ENCODE measurements at regions not wholly inside any gene's neighbourhood (a gene's known extent, or its start where the extent isn't known, plus 50 kb on each side); places are given as distances from the start of the nearest gene placed in this dataset.
"Not testable (repeated sequence)": the region's sequence is repeated elsewhere in the genome, so short reads cannot be mapped to it uniquely, and the experiment has no call there.

DNA sequence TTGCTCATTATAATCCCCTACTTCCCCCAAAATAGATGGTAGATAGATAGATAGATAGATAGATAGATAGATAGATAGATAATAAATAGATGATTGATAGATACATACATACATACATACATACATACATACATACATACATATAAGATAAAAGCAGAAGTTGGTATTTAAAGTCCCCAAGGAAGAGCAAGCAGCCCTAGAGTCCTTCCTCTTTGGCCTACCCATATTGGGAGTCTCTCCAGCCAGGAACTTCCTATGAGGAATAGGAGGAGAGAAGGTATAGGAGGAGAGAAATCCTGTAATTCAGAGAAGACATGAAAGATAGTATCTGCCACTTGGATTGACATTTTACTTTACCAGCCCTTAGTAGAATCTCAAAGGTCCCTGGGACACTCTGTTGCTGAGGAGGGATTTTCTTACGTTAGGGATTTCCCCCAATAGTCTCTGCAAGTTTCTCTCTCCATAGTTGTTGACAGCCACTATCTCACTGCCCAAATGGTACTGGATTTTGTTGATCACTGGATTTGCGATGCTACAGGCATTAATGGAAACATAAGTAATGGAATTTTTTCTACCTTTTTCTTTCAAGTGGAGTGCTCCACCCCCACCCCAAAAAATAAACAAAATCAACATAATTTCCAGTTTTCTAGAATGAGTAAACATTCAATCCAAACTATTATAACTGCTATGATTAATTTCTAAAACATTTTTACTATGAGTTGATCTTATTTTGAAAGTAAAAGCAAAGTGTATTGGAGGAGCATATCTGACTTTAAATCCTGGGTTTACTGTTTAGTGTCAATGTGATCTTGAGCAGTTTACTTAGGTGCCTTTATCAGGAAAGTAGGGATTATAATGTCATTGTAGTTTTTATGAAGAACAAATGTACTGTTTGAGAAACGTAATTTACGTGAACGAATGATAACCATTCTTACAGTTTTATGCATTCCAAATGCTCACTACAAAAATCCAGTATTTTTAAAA is 93.2 kb upstream of the TNFSF4 start:
- DNase-seq (ENCODE audit: low spot score) = no peak

DNA sequence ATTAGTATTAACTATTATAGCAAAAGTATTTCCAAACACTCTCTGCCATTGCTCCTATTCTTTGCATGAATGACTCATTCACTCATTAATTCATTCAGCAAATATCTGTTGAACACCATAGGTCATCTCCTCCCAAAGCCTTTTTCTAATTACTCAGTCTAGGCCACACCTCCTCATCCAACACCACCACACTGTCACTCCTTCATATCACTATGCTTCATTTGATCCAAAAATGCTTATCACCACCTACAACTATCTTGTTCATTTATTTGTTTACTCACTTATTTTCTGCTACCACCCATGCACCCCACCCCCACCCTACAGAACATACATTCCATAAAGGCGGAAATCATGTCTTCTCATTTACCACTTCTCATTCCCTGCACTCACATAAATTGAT is 94.4 kb upstream of the TNFSF4 start:
- DNase-seq (ENCODE audit: low spot score) = peak; percentile 3

DNA sequence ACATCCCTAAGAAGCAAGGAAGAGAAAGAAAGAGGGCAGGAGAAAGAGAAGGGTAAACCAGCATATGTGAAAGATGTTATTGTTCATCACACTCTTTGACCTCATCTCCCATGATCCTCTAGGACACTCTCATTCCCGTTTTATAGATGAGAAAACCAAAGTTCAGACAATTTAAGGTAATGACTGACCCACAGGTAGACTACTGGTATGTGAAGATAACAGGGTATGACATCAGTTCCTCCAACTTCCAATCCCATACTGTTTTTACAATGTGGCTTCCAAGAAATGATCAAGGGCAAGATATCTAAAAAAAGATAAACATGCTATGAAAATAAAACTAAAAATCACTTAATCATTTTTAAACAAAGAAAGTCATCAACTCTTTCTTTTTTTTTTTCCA is 95.2 kb upstream of the TNFSF4 start:
- no peak for DNase-seq (ENCODE audit: low spot score)

DNA sequence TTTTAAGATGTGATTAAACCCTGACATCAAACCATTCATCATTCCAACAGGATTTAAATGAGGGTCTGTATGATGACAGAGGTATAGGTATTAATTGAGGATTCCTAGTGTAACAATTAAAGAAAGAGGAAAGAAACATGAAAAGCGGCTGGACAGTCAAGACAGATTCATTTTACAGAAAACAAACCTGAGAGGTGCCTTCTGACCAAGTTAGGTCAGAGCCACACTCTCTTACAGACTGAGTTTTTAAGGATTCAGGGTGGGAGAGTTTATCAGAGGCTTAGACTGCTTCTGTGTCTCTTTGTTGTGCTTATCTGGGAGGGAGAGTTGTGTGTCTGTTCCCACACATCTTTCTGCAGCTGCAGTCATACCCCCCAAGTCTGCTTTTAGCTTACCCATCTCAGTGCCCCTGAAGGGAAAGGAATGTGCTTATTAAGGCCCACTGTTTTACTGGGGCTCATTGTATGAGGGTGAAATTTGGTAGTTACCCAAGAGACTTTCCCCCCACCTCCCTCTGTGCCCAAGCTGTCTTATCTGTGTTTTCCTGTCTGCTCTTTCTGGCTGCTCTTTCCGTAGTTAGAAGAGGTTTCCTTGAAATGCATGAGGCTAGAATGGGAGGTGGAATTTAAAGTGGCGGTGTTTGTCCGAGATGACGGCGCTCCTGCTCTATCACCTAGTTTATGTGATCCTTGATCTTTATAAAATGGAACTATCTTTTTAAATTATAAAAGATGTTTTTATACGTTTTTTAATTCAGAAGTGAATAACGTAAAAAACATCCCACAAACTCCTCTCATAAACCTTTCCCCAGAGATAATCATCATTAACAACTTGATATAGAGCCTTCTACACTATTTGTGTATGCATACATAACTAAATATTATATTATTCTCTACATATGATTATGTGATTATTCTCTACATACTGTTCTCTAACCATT is 96.0 kb upstream of the TNFSF4 start:
- DNase-seq (ENCODE audit: low spot score) = no peak

DNA sequence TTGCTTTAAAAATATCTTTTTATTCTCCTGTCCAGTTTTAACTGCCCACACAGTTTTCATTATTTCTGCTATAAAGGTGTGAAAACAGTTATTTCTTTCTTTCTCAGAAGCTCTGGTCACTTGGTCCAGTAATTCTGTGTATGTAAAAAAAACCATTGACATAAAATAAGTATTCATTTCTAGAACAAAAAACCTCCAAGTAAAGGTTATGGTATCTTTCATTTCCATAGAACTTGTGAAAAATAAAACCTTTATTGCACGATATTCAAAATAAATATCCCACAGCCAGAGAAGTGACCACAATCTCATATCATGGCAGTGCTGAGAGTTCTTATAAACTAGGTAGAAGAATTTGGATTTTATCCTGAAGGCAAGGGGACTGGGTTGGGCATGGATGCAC is 96.9 kb upstream of the TNFSF4 start:
- DNase-seq (ENCODE audit: low spot score) = no peak

DNA sequence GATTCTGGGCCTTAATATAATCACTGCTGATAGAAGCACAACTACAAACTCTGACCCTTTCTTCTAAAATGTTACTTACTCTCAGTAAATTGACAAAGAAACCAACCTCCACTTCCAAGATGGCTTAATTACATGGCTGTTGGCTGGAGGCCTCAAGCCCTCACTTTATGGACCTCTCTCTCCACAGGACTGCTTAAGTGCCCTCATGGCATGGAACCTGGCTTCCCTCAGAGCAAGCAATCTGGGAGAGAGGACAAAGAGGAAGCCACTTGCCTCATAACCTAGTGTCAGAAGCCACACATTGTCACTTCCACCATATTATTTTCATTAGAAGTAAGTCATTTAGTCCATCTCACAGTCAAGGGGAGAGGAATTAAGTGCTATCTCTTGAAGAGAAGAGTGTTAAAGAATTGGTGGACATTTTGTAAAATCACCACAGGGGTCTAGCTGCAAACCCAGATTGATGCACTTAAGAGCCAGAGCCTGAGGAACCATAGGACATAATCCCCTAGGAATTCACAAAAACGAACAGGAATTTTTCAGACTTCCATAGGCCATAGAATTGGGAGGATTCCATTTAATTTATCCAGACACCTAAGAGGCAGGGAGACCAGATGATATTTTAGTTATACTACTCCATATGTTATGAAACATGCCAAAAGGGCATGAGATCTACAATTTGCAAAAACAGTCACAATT is 97.5 kb upstream of the TNFSF4 start:
- DNase-seq (ENCODE audit: low spot score) = no peak

DNA sequence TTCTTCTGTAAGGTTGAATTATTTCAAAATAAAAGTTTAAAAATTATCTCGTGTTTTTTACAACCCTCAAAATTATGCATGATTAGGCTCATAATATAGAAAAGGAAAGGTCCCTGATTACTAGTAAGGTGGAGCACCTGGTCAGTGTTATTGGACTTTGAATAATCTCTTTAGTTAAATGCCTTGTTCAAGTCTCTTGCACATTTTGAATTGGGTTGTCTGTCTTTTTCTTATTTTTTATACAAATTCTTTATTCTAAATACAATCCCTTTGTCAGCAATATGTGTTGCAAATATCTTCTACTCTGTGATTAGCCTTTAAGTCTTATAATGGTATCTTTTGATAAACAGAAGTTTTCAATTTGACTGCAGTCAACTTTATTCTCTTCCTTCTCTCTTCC is 100.7 kb upstream of the TNFSF4 start:
- no peak for DNase-seq (ENCODE audit: low spot score)

DNA sequence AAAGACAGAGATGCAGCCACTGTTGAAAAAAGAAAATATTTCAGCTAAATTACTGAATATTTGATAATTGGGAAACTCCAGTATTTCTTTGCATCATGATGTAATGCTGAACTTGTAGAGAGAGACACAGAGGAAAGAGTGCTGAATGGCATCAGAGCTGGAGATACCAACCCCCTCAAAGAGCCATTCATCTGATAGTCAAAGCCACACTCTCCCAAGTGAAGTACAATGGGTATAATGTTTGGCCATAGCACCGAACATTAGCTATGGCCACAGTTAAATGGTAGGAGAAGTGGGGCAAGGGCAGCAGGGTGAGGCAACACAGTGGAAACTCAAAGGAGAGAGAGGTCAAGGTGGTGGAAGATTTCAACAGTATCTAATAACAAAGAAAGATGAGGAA is 107.5 kb upstream of the TNFSF4 start:
- no peak for DNase-seq (ENCODE audit: low spot score)

DNA sequence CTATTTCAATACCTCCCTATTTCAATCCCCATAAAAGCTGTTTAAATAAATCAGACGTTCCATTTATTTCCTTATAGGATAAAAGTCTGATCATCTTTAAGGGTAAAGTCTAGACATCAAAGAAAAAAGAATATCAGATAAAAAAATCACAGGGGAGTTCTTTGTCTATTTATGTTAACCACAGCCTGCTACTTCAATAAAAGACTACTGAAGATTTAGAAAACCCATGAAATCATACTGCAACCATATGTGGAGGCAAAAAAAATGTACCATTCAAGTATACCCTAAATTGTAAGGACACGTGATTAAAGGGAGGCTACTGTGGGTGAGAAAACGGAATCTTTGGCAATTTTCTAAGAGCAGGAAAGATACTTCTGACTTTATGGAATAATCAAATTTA is 108.2 kb upstream of the TNFSF4 start:
- no peak for DNase-seq (ENCODE audit: low spot score)

DNA sequence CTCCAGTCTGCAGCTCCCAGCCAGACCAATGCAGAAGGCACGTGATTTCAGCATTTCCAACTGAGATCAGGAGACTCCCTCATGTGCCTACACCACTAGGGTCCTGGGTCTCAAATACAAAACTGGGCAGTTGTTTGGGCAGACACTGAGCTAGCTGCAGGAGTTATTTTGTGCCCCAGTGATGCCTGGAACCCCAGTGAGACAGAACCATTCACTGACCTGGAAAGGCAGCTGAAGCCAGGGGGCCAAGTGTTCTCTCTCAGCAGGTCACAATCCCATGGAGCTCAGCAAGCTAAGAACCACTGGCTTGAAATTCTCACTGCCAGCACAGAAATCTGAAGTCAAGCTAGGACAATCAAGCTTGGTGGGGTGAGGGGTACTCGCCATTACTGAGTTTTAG is 111.7 kb upstream of the TNFSF4 start:
- no peak for DNase-seq (ENCODE audit: low spot score)

DNA sequence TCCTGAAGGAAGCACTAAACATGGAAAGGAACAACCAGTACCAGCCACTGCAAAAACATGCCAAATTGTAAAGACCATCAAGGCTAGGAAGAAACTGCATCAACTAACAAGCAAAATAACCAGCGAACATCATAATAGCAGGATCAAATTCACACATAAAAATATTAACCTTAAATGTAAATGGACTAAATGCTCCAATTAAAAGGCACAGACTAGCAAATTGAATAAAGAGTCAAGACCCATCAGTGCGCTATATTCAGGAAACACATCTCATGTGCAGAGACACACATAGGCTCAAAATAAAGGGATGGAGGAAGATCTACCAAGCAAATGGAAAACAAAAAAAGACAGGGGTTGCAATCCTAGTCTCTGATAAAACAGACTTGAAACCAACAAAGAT is 117.2 kb upstream of the TNFSF4 start:
- not testable (repeated sequence) for DNase-seq (ENCODE audit: low spot score)

DNA sequence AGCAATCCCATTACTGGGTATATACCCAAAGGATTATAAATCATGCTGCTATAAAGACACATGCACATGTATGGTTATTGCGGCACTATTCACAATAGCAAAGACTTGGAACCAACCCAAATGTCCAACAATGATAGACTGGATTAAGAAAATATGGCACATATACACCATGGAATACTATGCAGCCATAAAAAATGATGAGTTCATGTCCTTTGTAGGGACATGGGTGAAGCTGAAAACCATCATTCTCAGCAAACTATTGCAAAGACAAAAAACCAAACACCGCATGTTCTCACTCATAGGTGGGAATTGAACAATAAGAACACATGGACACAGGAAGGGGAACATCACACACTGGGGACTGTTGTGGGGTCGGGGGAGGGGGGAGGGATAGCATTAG is 120.9 kb upstream of the TNFSF4 start:
- DNase-seq (ENCODE audit: low spot score) = not testable (repeated sequence)

DNA sequence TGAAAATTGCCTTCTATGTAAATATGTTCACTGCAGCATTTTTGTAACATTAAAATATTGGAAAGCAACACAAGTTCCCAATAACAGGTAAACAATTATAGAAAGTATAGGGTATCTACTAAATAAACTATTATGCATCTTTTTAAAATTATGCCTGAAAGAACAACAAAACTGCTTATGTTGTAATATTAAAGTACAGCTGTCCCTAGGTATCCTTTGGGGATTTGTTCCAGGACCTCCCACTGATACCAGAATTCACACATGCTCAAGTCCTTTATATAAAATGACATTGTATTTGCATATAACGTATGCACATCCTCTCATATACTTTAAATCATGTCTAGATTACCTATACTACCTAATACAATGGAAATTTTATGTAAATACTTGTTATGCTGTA is 121.8 kb upstream of the TNFSF4 start:
- DNase-seq (ENCODE audit: low spot score) = no peak

DNA sequence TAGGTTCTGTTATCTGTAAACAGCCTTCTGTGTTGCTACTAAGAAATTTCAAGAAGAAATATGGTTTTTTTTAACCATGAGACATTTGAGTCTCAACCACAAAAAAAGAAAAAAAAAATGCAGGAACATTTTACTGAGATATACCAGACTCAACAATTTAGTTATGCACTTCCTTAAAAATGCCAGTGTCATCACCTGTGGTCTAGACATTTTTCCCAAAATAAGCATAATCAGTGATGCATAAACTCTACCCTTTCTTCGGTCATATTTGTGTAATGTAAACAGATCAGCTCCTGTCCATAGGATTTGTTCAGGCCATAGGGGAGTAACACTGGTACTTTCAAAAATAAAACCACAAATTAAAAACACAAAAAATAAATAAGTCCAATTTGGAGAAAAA is 122.6 kb upstream of the TNFSF4 start:
- DNase-seq (ENCODE audit: low spot score) = no peak

DNA sequence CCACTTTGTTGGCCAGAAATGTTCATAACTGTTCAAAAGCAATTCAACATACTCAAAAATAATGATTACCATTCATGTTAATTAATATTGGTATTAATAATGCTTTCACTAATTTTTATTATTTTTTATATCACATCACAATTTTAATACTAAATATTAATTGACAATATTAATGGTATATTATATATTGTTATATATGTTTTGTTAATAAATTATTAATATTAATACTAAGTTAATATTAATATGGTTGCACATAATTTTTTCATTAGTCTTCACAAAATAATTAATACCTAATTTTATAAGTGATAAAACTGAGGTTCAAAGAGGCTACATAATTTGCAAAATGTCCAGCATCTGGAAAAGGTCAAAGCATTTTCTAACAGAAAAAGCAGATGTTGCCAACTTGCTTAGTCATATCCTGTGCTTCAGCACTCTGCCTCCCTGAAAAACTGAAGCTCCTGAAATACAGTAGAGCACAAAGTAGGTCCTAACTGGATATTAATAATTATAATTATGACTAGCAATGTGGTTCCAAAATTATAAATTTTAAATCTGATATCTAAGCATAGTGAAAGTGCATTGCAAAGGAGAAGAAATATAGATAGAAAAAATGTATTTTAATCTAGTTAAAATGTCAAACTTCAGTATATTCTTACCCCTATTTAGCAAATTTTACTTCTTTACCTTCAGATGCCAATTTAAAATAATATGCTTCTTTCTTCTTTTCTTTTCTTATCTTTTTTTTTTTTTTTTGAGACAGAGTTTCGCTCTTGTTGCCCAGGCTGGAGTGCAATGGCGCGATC is 123.2 kb upstream of the TNFSF4 start:
- no peak for DNase-seq (ENCODE audit: low spot score)

DNA sequence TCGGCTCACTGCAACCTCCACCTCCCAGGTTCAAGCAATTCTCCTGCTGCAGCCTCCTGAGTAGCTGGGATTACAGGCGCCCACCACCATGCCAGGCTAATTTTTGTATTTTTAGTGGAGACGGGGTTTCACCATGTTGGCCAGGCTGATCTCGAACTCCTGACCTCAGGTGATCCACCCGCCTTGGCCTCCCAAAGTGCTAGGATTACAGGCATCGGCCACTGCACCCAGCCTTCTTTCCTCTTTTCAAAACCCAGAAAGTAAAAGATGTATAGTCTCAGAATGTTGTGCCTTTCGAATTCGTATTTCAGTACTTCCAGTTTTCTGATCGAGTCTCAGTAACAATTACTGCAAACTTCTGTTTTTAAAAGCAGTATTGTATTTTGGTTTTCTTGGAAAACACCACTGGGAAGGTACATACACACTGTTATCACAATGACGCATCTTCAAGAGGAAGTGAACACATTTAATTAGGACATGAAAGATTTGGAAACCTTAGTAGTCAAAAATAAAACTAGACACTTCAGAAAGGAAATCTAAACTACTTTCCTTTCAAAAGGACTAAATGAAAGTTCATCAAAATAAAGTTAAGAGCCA is 123.9 kb upstream of the TNFSF4 start:
- DNase-seq (ENCODE audit: low spot score) = not testable (repeated sequence)

DNA sequence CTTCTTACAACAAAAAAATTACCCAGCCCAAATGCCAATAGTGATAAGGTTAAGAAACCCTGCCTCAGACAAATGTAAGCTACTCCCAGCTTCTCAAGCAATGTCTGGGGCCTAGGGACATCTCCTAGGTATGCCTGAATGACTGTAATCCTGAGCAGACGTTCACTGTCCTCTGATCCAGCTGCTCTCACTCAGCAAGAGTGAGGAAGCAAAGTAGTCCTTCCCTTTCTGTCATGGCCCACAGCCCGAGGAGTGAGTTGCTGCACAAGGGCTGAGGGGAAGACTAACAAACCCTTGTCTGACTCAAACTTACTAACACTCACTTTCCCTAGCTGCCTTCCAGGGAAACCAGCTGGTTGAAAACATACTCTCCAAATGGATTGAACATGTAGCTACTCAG is 124.9 kb upstream of the TNFSF4 start:
- DNase-seq (ENCODE audit: low spot score) = no peak

DNA sequence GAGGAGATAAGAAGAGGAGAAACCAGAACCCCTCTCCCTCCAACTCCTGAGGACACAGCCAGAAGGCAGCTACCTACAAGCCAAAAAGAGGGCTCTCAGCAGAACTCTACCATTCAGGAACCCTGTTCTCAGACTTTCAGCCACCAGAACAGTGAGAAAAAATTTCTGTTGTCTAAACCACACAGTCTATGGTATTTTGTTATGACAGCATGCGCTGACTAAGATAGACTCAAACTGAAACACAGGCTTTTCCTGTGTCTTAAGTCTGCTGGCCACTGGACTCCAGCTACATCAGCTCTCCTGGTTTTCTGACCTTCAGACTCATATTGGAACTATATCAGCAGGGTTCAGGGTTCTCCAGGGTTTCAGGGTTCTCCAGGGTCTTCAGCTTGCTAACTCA is 126.5 kb upstream of the TNFSF4 start:
- no peak for DNase-seq (ENCODE audit: low spot score)

DNA sequence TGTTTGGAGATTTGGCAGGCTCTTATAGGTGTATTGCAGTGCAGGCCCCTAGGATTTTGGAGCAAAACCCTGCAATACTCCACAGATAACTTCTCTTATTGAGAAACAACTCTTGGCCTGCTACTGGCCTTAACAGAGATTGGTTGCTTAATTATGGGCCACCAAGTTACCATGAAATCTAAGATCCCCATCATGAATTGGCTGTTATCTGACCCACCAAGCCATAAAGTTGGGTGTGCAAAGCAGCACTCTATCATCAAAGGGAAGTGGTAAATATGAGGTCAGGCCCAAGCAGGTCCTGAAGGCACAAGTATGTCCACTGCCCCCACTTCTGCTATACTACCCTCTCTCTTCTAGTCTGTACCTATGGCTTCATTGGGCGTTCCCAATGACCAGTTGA is 130.0 kb upstream of the TNFSF4 start:
- DNase-seq (ENCODE audit: low spot score) = no peak

DNA sequence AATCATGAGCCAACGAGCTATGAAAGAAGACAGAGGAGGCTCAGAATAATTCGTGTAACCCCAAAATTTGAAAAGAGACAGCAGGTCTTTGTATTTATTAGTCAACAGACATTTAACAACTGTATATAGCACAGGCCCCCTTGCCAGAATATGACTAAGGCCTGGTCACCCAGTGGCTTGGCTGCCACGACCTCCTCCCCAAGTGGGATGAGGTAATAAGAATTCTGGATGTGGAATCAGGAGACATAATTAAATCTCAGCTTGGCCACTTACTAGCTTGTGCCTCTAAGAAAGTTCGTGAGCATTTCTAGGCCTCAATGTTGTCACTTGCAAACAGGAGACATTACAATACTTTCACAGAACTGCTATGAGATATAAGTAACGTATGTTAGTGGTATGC is 134.2 kb upstream of the TNFSF4 start:
- no peak for DNase-seq (ENCODE audit: low spot score)

DNA sequence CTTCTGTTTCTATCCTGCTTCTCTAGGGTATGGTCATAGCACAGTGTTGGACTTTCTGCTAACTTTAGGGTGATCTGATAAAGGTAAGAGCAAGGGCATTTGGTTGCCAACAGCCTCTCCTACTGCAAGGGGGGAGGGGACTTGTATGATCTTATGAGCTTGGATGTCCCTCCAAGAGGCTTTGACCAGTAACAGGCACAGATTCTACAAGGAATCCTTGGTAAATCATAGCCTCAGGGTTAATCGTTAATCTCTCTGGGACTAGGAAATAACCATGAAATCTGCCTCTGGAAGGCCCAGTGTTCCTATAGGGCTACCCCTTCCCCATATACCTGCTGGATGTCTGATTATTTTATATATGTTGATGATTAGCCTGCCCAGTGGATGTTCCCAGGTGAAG is 134.8 kb upstream of the TNFSF4 start:
- DNase-seq (ENCODE audit: low spot score) = no peak

Measured in HT-29 (cell line).